CD4-positive, CD25-positive, alpha-beta regulatory T cell (primary cell): ENCODE measurements at regions not wholly inside any gene's neighbourhood (a gene's known extent, or its start where the extent isn't known, plus 50 kb on each side); places are given as distances from the start of the nearest gene placed in this dataset.
A peak's percentile ranks its signal among the peaks of the same experiment; 100 is the strongest.

Source experiments
- ATAC-seq, 2 donors: fragments of 150-1000 bp; cut with Tn5 transposase; one replicate each; pipeline ENCODE4 v1.10.0; 2021; ENCODE audit warnings: low read depth in 2 of 2, moderate number of reproducible peaks in 2 of 2, moderate library complexity in 1 of 2
- DNase-seq, 3 donors: peaks; one replicate each; pipeline versions ENCODE4 v3.0.0 to v3.0.0-alpha.2; 2012 to 2022; ENCODE audit warnings: mixed read lengths in 1 of 3
- H3K27ac ChIP-seq: one replicate; pipeline ENCODE4 v1.7.0; 2013; ENCODE audit warnings: mild to moderate bottlenecking, low read length; ENCODE audit not compliant: insufficient read depth, poor library complexity, severe bottlenecking
- H3K27me3 ChIP-seq: one replicate; pipeline ENCODE4 v1.7.0; 2013; ENCODE audit warnings: low read length; ENCODE audit not compliant: control insufficient read depth, insufficient read depth
- H3K36me3 ChIP-seq: one replicate; pipeline ENCODE4 v1.7.0; 2013; ENCODE audit warnings: mild to moderate bottlenecking, low read length, moderate library complexity; ENCODE audit not compliant: control insufficient read depth, insufficient read depth
- H3K4me1 ChIP-seq: 2 replicates; pipeline ENCODE4 v1.7.0; 2013; ENCODE audit warnings: mild to moderate bottlenecking, low read length; ENCODE audit not compliant: insufficient read depth, control insufficient read depth, poor library complexity, severe bottlenecking
- H3K4me3 ChIP-seq: one replicate; pipeline ENCODE4 v1.7.0; 2013; ENCODE audit warnings: low read depth, mild to moderate bottlenecking, low read length, moderate library complexity
- H3K9me3 ChIP-seq, 2 experiments: 1 replicate in 1 of 2; 2 replicates in 1 of 2; pipeline ENCODE4 v1.7.0; 2013; ENCODE audit warnings: low read length in 2 of 2, mild to moderate bottlenecking in 1 of 2, moderate library complexity in 1 of 2; ENCODE audit not compliant: control insufficient read depth in 2 of 2
- H3K27ac Mint-ChIP-seq, 3 donors: one replicate each; pipeline ENCODE4 v1.8.0; 2020 to 2022; ENCODE audit warnings: mild to moderate bottlenecking in 3 of 3, mixed read lengths in 3 of 3, moderate library complexity in 2 of 3
- H3K27me3 Mint-ChIP-seq: one replicate; pipeline ENCODE4 v1.8.0; 2022; ENCODE audit warnings: mild to moderate bottlenecking, mixed read lengths
- H3K36me3 Mint-ChIP-seq: one replicate; pipeline ENCODE4 v1.8.0; 2020; ENCODE audit warnings: mixed read lengths
- H3K4me1 Mint-ChIP-seq, 4 donors: one replicate each; pipeline ENCODE4 v1.8.0; 2020 to 2022; ENCODE audit warnings: mixed read lengths in 4 of 4, mild to moderate bottlenecking in 1 of 4
- H3K4me3 Mint-ChIP-seq, 4 donors: one replicate each; pipeline ENCODE4 v1.8.0; 2020 to 2022; ENCODE audit warnings: mild to moderate bottlenecking in 4 of 4, mixed read lengths in 4 of 4, moderate library complexity in 3 of 4
- H3K9me3 Mint-ChIP-seq, 7 donors: one replicate each; pipeline ENCODE4 v1.8.0; 2020 to 2022; ENCODE audit warnings: mixed read lengths in 7 of 7, mild to moderate bottlenecking in 3 of 7, moderate library complexity in 2 of 7

DNA sequence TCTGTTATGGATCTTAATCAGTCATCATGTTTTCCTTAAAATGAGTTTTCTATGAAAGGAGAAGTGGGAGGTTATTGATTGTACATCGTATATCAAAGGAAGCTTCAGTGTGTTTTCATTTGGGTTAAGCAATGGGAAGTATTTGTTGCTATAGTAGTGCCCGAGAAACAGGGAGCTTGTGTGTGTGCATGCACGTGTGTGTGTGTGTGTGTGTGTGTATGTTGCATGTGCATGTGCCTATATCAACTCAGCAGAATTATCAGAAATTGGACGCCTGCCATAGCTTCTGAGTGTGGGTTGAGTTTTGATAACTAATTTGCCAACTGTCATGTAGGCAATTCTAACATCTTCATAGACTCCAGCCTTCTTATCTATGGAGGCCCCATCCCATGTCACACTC lies 246.1 kb upstream of the CRY1 start:
- DNase-seq, result no peak
- Histone ChIP-seq H3K4me1 (no peaks in the 10 kb centered on the region), H3K36me3 (no peaks in the 10 kb centered on the region), H3K9me3 (no peaks in the 10 kb centered on the region), H3K27ac (no peak overlapping the region), H3K27me3 (no peaks in the 10 kb centered on the region), H3K4me3 (no peak overlapping the region)
- peaks cover 4 to 46% (median 10%) of the 10 kb centered on the region in 4 donors for H3K4me1 Mint-ChIP-seq
- H3K27ac Mint-ChIP-seq, result peak overlapping the region in 1 of 3 donors; percentile 13
- H3K9me3 Mint-ChIP-seq, result peaks cover 0 to 5% (median 0%) of the 10 kb centered on the region in 7 donors
- ATAC-seq, result no peak
- H3K36me3 Mint-ChIP-seq, result peaks cover 25% of the 10 kb centered on the region
- peaks cover 13% of the 10 kb centered on the region for H3K27me3 Mint-ChIP-seq
- H3K4me3 Mint-ChIP-seq, result no peak overlapping the region

DNA sequence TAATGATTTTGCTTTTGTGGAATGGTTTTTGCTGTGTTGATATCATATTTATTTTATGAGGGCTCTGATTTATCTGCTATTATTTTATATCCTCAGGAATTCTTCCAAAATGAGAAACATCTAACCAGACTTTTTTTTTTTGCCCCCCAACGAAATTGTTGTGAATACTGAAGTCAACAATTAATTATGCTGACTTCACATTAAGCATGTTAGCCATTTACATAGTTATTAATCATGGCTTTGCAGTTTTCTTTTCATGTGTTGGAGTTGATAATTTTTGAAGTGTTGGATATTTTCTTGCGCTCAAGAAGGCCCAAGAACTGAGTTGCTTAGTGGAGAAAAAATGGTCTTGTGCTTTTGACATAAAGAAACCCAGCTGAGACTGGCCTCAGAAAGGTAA lies 246.6 kb upstream of the CRY1 start:
- no peak overlapping the region for H3K4me3 ChIP-seq
- DNase-seq (no peak), ATAC-seq (no peak)
- H3K36me3 ChIP-seq, result no peaks in the 10 kb centered on the region
- H3K9me3 ChIP-seq, result no peaks in the 10 kb centered on the region
- peaks cover 4 to 42% (median 9%) of the 10 kb centered on the region in 4 donors for H3K4me1 Mint-ChIP-seq
- H3K4me3 Mint-ChIP-seq, result no peak overlapping the region
- H3K4me1 ChIP-seq, result no peaks in the 10 kb centered on the region
- no peak overlapping the region for H3K27ac ChIP-seq
- H3K27me3 ChIP-seq, result no peaks in the 10 kb centered on the region
- H3K36me3 Mint-ChIP-seq, result peaks cover 25% of the 10 kb centered on the region
- no peak overlapping the region for H3K27ac Mint-ChIP-seq
- peaks cover 0 to 5% (median 0%) of the 10 kb centered on the region in 7 donors for H3K9me3 Mint-ChIP-seq
- H3K27me3 Mint-ChIP-seq, result peaks cover 13% of the 10 kb centered on the region

DNA sequence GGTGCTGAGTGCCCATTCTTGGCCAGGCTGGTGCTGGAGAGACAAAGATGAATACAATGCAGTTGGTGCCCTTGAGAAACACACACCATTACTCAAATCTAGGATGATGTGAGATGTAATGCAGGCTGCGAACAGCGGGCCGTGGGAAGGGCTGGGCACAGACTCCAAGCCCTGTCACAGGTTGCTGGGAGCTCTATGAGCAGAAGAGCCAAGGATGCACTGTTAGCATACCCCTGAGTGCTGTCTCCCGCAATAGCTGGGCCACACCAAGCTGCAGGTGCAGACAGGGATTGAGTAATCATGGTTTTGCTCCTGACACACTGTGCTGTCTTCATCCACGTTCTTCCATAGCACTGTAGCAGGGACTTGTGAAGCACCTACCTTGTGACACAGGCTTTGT lies 247.5 kb upstream of the CRY1 start:
- Mint-ChIP-seq H3K27me3 (peaks cover 13% of the 10 kb centered on the region), H3K9me3 (peaks cover 0 to 3% (median 0%) of the 10 kb centered on the region in 7 donors), H3K27ac (no peak overlapping the region), H3K4me3 (no peak overlapping the region), H3K4me1 (peaks cover 0 to 44% (median 8%) of the 10 kb centered on the region in 4 donors), H3K36me3 (peaks cover 25% of the 10 kb centered on the region)
- H3K4me1 ChIP-seq, result no peaks in the 10 kb centered on the region
- no peak overlapping the region for H3K27ac ChIP-seq
- H3K27me3 ChIP-seq, result no peaks in the 10 kb centered on the region
- H3K4me3 ChIP-seq, result no peak overlapping the region
- ATAC-seq, result no peak
- H3K36me3 ChIP-seq, result no peaks in the 10 kb centered on the region
- H3K9me3 ChIP-seq, result no peaks in the 10 kb centered on the region
- DNase-seq, result no peak

DNA sequence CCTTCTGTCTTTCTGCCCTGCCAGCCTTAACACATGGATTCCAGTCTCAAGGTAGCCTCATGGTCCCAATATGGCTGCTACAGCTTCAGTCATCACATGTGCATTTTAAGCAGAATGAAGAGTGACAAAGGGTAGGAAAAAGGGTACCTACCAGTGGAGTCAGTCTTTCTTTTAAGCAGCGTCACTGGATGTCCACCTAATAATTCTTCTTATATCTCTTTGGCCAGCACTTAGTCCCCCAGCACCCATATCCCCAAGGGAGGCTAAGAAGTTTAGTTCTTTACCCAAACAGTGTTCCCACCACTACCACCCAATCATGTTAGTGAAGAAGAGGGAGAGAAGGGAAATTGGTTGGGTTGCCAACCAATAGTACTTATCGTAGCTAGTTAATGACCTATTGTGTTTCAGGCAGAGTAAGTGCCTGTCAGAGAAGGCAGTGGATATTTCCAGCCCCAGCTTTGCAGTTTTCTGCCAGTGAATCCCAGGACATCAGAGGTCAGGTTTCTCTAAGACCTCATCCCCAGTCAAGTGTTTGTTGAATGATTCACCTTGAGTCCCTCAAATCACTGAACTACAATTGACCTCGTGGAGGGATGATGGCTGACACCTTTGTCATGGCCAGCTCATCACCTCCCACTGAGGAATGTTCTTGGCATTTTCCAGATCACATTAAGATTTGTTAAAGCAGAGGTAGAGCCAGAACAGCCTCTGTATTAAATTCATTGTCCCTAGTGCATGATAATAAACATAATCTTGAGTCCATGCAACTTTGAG lies 250.9 kb upstream of the CRY1 start:
- Histone ChIP-seq H3K9me3 (no peaks in the 10 kb centered on the region), H3K4me1 (no peaks in the 10 kb centered on the region), H3K4me3 (no peak overlapping the region), H3K27ac (no peak overlapping the region), H3K27me3 (no peaks in the 10 kb centered on the region), H3K36me3 (no peaks in the 10 kb centered on the region)
- Mint-ChIP-seq H3K27me3 (peaks cover 13% of the 10 kb centered on the region), H3K36me3 (peaks cover 21% of the 10 kb centered on the region), H3K4me1 (peaks cover 0 to 49% (median 6%) of the 10 kb centered on the region in 4 donors), H3K9me3 (peaks cover 0 to 3% (median 0%) of the 10 kb centered on the region in 7 donors), H3K4me3 (no peak overlapping the region), H3K27ac (peak overlapping the region in 1 of 3 donors; percentile 54)
- DNase-seq, result no peak
- no peak for ATAC-seq

DNA sequence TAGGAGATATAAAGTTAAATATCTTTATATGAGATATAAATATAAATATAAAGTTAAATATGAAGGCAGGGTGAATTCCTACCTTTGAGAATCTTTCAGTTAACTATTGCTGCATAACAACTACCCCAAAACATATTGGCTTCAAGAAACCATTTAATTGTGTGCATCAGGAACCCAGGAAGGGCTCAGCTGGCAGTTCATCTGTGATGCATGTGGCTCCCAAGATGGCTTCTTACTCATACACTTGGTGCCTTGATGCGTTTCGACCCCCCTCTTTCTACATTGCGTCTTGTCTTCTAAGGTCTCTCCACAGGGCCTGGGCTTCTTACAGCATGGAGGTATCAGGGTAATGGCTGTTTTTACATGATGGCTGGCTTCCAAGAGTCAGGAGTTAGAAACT lies 253.9 kb upstream of the CRY1 start:
- no peak overlapping the region for H3K4me3 Mint-ChIP-seq
- DNase-seq (no peak), ATAC-seq (no peak)
- Histone ChIP-seq H3K36me3 (no peaks in the 10 kb centered on the region), H3K27me3 (no peaks in the 10 kb centered on the region), H3K27ac (no peak overlapping the region), H3K4me3 (no peak overlapping the region), H3K9me3 (no peaks in the 10 kb centered on the region), H3K4me1 (peaks cover 4% of the 10 kb centered on the region)
- H3K27ac Mint-ChIP-seq, result no peak overlapping the region
- H3K9me3 Mint-ChIP-seq, result peaks cover 0 to 3% (median 0%) of the 10 kb centered on the region in 7 donors
- H3K4me1 Mint-ChIP-seq, result peaks cover 0 to 53% (median 5%) of the 10 kb centered on the region in 4 donors
- H3K36me3 Mint-ChIP-seq, result peaks cover 11% of the 10 kb centered on the region
- H3K27me3 Mint-ChIP-seq, result peaks cover 12% of the 10 kb centered on the region

DNA sequence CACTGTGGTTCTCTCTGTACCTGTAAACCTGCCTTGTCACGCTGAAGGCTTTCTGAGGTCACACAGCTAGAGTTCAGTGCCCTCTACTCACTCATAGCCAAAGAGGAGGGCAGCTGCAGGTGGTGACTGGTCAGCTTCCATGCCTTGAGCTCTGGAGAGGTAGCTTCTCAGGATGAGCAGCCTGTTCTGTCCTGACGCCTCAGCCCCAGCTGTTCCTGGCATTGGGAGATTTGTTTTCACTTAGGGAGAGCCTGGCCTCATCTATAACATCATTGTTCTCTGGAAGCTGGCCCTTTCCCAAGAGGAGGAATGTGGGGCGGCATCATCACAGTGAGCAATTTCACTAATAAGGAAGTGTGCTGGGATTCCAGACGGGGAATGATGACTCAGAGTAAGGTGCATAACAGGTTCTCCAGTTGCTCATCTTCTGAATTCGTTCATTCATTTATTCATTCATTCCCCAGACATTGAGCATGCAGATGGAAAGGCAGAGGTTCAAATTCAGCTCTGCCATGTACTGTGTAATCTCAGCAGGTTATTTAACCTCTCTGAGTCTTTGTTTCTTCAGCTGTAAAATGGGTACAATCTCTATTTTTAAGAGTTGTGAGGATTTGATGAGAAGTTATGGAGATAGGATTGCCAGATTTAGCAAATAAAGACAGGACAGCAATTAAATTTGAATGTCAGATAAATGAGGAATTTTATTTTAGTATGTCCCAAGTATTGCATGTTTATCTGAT lies 255.8 kb upstream of the CRY1 start:
- H3K27ac Mint-ChIP-seq, result no peak overlapping the region
- no peak for ATAC-seq

DNA sequence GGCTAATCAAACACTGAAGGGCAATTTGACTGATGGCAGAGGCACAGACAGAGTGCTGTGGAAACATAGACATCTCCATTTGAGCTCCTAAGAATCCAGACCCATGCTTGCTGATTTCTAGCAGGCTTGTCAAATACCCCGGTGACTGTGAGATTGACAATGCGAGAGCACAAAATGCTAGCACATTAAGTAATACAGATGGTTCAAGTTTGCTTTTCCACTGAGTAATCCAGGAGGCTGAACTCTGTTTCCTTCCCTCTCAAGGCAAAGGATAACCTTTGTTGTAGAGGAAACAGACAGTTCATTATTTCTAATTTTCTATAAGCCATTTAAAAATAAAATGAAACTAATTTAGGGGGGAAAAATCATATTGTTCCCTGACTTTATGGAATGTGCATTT lies 256.5 kb upstream of the CRY1 start:
- Mint-ChIP-seq H3K27ac (no peak overlapping the region), H3K27me3 (peaks cover 9% of the 10 kb centered on the region), H3K4me3 (no peak overlapping the region), H3K36me3 (no peaks in the 10 kb centered on the region), H3K9me3 (no peaks in the 10 kb centered on the region), H3K4me1 (peaks cover 0 to 54% (median 18%) of the 10 kb centered on the region in 4 donors)
- Histone ChIP-seq H3K4me1 (peaks cover 13% of the 10 kb centered on the region), H3K27ac (no peak overlapping the region), H3K36me3 (no peaks in the 10 kb centered on the region), H3K4me3 (no peak overlapping the region), H3K27me3 (no peaks in the 10 kb centered on the region), H3K9me3 (no peaks in the 10 kb centered on the region)
- DNase-seq, result no peak
- ATAC-seq, result no peak

More for the DNA sequence above, 255.8 kb upstream of the CRY1 start:
- Mint-ChIP-seq H3K9me3 (no peaks in the 10 kb centered on the region), H3K4me3 (no peak overlapping the region), H3K36me3 (no peaks in the 10 kb centered on the region), H3K4me1 (peaks cover 0 to 53% (median 14%) of the 10 kb centered on the region in 4 donors), H3K27me3 (peaks cover 9% of the 10 kb centered on the region)
- no peak overlapping the region for H3K27ac ChIP-seq
- H3K27me3 ChIP-seq, result no peaks in the 10 kb centered on the region
- H3K4me3 ChIP-seq, result no peak overlapping the region
- H3K36me3 ChIP-seq, result no peaks in the 10 kb centered on the region
- H3K9me3 ChIP-seq, result no peaks in the 10 kb centered on the region
- DNase-seq, result no peak
- peaks cover 13% of the 10 kb centered on the region for H3K4me1 ChIP-seq
